Endothelial cell of umbilical vein (primary cell): ENCODE measurements at regions not wholly inside any gene's neighbourhood (a gene's known extent, or its start where the extent isn't known, plus 50 kb on each side); places are given as distances from the start of the nearest gene placed in this dataset.

Experiments used
- CTCF ChIP-seq, 2 donors: IDR thresholded peaks; 1 replicate in 1 of 2; 2 replicates in 1 of 2; pipeline ENCODE4 v1.5.1; 2011; ENCODE audit warnings: low read length in 2 of 2, mild to moderate bottlenecking in 2 of 2, moderate library complexity in 2 of 2, control low read depth in 1 of 2, inconsistent platforms in 1 of 2, low read depth in 1 of 2; ENCODE audit not compliant: insufficient read depth in 1 of 2; ENCODE audit errors: extremely low read depth in 1 of 2
- EZH2 ChIP-seq: IDR thresholded peaks from 2 replicates; pipeline ENCODE4 v1.6.1; 2012; ENCODE audit warnings: borderline replicate concordance, low read depth, mild to moderate bottlenecking, moderate library complexity, low read length, inconsistent platforms; ENCODE audit not compliant: severe bottlenecking

DNA sequence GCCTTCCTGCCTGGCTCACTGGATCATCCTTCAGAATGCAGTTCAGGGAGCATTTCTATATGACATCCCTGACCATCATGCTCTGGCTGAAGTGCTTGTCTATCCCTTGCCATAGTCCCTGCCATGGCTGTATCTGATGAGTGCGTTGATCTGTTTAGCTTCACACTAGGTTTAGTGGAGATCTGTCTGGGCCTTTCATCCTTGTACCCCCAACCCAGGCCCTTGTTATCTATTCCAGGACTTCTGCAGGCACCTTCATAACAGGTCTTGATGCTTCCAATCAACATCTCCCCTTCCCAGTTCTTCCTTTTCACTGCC lies 102.4 kb downstream of the QRSL1 start:
- TF ChIP-seq CTCF (IDR thresholded peaks at IDR 0.05; ENCODE audit: extremely low read depth in 1 of 2, insufficient read depth in 1 of 2, low read depth in 1 of 2, low read length in 2 of 2): no peak
- no peak for TF ChIP-seq EZH2
